ENCODE measurements at regions not wholly inside any gene's neighbourhood (a gene's known extent, or its start where the extent isn't known, plus 50 kb on each side); places are given as distances from the start of the nearest gene placed in this dataset.
"Not testable (repeated sequence)": the region's sequence is repeated elsewhere in the genome, so short reads cannot be mapped to it uniquely, and the experiment has no call there.

DNA sequence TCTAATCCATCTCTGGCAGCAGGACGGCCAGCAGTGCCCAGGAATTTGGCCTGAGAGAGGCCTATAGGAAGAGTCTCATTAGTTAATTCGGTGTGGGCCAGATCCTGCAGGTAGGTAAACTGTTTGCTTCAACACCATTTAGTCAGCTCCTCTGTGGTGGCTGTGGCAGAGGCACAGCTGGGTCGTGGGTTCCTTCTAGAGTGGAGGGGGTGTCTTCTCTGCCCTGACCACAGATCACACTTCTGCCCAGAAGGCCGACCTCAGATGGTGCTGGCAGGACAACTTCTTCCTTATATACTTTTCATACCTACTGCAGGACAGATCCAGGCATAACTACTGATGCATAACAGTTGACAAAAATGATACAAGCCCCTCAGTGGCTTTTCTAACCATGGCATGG lies 281.4 kb downstream of the RPS6KC1 start:
- TF ChIP-seq, protein P1, sequence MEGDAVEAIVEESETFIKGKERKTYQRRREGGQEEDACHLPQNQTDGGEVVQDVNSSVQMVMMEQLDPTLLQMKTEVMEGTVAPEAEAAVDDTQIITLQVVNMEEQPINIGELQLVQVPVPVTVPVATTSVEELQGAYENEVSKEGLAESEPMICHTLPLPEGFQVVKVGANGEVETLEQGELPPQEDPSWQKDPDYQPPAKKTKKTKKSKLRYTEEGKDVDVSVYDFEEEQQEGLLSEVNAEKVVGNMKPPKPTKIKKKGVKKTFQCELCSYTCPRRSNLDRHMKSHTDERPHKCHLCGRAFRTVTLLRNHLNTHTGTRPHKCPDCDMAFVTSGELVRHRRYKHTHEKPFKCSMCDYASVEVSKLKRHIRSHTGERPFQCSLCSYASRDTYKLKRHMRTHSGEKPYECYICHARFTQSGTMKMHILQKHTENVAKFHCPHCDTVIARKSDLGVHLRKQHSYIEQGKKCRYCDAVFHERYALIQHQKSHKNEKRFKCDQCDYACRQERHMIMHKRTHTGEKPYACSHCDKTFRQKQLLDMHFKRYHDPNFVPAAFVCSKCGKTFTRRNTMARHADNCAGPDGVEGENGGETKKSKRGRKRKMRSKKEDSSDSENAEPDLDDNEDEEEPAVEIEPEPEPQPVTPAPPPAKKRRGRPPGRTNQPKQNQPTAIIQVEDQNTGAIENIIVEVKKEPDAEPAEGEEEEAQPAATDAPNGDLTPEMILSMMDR (IDR thresholded peaks at IDR 0.05; ENCODE audit: extremely low read depth, missing control alignments): no peak

DNA sequence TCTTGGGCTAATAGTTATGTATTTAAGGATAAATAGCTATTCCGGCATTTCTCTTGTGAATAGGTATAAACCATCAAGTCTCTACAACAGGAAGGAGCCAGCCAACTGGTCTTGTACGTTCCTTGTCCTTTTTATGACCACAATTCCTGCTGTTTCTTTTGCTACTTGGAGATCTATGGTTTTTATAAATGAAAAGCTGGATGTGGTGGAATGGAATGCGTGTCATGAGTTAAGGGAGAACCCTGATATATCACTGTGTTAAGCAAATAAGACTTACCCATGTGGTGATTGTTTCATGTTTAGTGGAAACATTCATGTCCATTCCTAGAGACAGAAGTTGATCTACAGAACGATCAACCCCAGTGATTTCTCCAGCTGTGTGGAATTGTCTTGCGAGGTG lies 282.1 kb downstream of the RPS6KC1 start:
- DNase-seq (ENCODE audit: low spot score): no peak

More for the DNA sequence above, 281.4 kb downstream of the RPS6KC1 start:
- DNase-seq (ENCODE audit: low spot score): no peak

GRCh38 chr1:213335084-213335483 lies 284.0 kb downstream of the RPS6KC1 start:
- no peak for DNase-seq (ENCODE audit: low spot score)
- TF ChIP-seq, protein P1 (IDR thresholded peaks at IDR 0.05; ENCODE audit: extremely low read depth, missing control alignments): no peak

More for the DNA sequence above, 282.1 kb downstream of the RPS6KC1 start:
- TF ChIP-seq, protein P1 (IDR thresholded peaks at IDR 0.05; ENCODE audit: extremely low read depth, missing control alignments): no peak

DNA sequence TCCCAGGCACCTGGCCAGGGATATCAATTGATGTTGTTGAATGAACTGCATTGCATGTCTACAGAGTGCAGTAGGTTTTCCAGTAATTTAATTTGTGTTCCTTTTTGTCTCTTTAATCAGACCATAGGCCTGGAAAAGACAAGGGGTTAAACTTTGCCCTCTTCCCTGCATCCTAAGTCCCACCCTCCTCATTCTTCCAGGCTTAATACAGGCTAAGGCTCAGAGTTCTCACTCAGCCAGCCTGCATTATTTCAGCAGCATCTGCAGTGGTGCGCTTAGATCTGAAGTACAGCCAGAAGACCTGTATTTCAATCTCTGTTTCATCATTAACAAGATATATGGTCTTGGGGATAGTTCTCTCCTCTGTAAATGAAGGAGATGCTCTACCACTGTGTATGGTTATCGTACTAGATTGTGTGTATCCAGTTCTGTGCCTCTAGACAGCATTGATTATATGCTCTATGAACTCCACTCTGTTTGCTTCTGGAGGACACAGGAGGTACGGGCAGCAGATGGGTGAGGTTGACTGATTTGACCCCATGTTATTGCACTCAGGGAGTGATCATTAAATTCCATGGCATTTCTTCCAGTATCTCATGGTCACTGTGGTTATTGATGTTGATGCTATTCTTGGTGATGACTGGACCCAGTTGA lies 286.1 kb downstream of the RPS6KC1 start:
- TF ChIP-seq, protein P1 (IDR thresholded peaks at IDR 0.05; ENCODE audit: extremely low read depth, missing control alignments): no peak
- DNase-seq (ENCODE audit: low spot score): no peak

DNA sequence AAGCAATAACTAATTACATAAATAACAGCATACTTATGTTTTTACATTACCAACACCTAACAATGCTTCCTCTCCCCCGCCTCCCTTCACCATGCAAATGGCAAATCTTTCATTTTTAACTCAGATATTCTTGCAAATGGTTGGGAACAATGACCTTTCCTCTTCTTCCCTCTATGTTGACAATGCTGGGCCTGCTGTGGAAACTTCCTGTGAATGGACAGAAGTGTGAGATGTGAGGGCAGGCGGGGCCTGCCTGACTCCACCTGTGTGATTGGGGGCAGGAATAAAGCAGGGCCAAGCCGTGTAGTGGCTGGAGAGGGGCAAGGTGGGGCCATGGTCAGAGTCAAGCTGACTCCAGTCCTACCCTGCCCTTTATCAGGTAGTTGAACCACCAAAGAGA lies 289.6 kb downstream of the RPS6KC1 start:
- TF ChIP-seq, protein P1 (IDR thresholded peaks at IDR 0.05; ENCODE audit: extremely low read depth, missing control alignments): no peak
- DNase-seq (ENCODE audit: low spot score): no peak

DNA sequence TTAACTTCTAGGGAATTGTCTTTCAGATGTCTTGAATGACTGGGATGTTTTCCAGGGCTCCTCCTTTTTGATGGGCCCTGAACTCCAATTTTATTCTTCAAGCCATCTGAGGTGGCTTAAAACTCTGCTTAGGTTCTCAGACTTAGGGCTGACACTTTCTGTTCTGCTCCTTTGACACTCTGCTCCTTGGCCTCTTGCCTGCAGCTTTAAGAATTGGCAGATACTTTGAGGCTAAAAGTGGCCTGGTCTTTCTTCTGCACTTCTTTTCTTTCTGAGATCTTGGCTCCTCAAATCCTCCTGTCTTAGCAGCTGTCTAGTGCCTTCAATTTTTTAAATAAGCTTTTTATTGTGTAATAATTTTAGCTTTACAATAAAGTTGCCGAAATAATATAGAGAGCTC lies 294.6 kb downstream of the RPS6KC1 start:
- TF ChIP-seq, protein P1 (IDR thresholded peaks at IDR 0.05; ENCODE audit: extremely low read depth, missing control alignments): no peak

DNA sequence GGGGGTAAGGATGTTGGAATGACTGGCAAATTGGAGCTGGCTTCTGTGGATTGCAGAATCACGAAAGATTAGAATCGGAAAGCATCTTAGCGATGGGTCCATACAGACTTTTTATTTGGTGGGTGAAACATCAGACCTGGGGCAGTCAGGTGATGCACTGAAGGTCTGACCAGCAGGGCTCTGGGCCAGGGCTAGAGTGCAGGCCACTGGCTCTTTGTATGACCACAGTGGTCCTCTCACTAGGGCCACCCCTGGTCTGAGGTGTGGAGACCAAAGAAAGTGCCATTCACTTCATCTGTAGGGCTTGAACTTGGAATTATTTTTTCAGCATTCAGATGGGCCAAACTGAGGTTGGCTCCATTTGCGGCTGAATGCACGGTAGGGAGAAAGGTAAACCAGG lies 306.4 kb downstream of the RPS6KC1 start:
- no peak for DNase-seq (ENCODE audit: low spot score)
- TF ChIP-seq, protein P1 (IDR thresholded peaks at IDR 0.05; ENCODE audit: extremely low read depth, missing control alignments): no peak

More for the DNA sequence above, 294.6 kb downstream of the RPS6KC1 start:
- DNase-seq (ENCODE audit: low spot score): no peak

DNA sequence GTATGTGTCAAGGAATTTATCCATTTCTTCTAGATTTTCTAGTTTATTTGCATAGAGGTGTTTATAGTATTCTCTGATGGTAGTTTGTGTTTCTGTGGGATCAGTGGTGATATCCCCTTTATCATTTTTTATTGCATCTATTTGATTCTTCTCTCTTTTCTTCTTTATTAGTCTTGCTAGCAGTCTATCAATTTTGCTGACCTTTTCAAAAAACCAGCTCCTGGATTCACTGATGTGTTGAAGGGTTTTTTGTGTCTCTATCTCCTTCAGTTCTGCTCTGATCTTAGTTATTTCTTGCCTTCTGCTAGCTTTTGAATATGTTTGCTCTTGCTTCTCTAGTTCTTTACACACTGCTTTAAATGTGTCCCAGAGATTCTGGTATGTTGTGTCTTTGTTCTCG lies 307.3 kb downstream of the RPS6KC1 start:
- DNase-seq (ENCODE audit: low spot score): not testable (repeated sequence)
